KG1 (cell line): ENCODE measurements at regions not wholly inside any gene's neighbourhood (a gene's known extent, or its start where the extent isn't known, plus 50 kb on each side); places are given as distances from the start of the nearest gene placed in this dataset.
A peak's percentile ranks its signal among the peaks of the same experiment; 100 is the strongest.
"Not testable (repeated sequence)": the region's sequence is repeated elsewhere in the genome, so short reads cannot be mapped to it uniquely, and the experiment has no call there.

Experiments
- DNase-seq: peaks from one replicate; lab custom pipeline; 2025; lab: John Stamatoyannopoulos, UW

DNA sequence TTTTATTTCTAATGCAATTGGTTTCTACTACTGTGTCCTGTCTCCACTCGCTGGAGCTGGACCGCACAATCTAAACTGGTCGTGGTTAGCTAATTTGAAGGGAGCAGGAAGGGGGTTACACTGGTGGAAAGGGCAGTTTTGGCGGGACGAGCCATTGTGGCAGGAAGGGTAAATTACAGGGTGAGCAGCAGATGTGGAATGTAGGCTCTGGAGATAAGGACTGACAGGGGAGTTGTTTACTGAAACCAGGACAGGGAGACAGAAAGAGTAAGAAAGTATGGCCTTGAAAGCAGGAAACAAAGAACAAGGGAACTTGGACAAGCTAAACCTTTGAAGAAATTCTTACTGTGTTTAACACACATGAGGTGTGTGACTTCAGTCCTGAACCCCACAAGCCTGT lies 147.8 kb downstream of the ATXN7L3B start:
- DNase-seq: no peak

DNA sequence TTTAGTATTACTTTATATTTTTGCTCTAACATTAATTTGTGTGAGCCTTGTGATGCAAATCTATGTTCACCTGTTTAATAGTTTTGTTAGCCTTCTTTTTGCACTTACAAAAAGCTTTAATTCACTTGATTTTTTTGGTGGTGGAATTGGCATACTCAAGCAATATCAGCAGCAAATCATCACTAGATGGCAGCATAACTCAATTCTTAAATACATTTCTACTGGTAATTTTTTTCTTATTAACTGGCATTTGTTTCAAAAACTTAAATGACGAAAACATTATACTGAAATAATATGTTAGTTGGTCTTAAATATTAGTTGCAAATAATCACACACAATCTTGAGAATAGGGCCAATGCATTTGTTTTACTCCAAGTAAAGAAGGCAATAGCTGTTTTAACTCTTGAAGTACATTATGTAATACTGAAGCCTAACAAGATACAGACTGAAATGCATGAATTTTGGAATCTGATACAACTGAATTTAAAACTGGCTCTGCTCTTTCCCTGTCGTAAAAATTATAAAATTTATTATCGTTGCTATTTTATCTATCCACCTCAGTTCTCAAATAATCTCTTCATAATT lies 151.5 kb downstream of the ATXN7L3B start:
- peak; percentile 30 for DNase-seq

DNA sequence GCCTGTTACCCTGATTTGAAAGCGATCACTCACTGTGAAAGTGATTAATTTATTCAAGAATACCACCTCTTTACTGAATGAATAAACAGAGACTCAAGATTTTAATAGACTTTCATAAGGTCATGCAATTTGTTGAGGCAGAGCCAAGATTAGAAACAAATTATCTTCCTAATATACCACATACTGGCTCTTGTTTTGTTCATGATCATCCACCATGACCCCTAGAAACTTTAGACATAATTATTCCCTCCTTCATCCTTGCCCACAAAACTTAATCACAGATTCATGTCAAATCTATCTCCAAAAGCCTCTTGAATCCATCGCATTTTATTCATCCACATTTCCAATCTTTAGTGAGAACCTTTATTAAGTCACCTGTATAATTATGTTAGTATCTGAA lies 152.3 kb downstream of the ATXN7L3B start:
- DNase-seq: no peak

DNA sequence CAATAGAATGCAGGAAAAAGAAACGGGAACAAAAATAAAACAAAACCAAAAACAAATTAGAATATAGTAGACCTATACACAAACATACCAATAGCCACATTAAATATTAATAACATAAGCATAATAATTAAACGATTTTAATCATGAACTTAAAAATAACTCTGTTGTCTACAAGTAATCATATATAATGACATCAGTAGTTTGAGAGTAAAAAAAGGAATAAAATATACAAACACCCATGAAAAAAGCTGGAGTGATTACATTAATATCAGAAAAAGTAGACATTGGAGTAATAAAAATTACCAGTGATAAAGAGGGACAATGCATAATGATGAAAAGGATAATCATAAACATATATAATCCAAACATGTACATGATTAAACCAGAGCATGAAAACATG lies 181.8 kb downstream of the ATXN7L3B start:
- no peak for DNase-seq

DNA sequence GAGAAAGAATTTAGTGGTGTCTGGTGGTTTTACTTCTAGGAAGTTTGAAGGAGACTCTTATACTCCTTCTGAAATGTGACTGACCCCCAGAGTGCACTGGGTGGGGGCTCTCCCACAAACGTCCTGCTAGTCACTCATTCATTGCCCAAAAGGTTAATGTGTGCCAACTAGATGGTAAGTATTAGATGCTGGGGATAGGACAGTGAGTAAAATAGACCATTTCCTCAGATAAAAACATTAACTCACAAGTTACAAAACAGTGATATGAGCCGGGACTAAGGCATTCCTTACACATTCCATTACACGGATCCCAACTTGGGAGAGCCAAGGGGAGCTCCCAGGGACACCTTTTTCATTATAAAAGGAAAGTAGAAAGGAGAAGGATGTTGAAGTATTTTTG lies 185.1 kb downstream of the ATXN7L3B start:
- no peak for DNase-seq

DNA sequence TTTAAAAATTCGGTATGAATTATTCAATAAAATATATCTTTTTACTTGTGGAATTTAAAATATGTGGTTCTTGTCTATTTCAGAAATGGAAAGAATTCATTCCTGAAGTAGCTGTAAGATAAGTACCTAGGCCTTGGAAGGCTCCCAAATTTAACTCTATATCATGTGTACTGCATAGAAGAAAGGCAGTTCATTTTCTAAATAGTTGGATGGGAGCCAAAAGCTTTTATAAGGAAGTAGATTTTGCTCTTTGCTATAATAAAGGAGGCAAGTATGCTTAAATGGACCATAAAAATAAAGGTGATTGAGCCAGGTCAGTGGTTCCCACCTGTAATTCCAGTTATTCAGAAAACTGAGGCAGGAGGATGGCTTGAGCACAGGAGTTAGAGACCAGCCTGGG lies 187.5 kb downstream of the ATXN7L3B start:
- DNase-seq: no peak

DNA sequence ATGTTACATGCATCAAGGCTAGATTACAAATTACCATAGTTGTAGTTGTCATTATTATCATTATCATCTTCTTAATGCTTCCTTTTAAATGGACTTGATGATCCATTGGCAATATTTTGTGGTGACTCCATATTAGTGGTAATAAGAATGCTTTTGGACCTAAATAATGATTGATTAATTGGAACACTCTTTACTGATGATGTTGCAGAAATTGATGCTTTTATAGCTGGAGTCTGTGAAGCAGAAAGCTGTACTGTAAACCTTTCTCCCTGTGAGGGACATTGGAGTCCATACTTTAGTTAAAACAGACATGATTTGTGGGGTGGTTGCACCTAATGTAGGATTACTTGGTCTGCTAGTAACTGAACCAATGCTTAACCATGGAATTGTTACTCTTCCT lies 190.4 kb downstream of the ATXN7L3B start:
- DNase-seq: no peak

DNA sequence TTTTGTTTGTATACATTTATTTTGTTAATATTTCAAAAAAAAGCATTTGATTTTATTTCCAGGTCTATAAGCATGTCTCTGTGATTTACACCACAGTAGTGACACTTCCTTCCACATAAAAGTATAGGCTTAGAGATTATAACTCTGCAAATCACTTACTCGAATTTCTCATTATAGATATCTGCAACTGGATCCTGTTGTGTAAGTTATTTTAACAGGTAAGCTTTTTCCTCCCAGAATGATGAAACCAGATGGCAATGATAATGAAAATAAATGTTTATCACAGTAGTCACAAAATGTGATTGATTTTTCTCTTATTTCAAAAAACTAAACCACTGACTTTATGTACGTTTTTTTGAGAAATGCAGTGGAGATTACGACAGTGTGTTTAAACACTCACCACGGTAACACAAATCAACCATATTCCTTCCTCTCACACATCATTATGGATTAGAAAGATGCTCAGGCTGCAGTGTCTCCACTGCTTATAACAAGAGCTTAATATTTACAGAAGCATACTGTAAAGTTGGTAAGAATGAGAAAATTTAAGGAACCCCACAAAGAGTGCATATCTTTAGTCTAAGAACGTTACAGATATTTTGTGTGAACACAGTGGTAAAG lies 194.6 kb downstream of the ATXN7L3B start:
- DNase-seq: no peak

DNA sequence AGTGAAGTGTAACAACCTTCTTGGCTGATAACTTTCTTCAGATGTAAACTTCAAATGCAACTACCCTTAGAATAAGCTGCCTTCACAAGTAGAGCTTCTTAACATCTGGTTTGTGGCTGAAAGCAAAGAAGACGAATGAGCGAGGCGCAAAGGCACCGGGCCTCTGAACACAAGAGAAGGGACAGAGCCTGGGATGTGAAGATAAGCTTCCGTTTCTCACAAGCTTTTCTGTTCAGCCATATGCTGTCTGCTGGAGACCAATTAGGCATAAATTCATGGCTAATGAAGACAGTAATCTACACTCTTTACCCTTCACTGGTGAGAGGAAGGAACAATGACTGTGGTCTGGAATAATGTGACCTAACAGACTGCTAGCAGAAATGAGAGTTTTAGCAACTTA lies 195.2 kb downstream of the ATXN7L3B start:
- no peak for DNase-seq

DNA sequence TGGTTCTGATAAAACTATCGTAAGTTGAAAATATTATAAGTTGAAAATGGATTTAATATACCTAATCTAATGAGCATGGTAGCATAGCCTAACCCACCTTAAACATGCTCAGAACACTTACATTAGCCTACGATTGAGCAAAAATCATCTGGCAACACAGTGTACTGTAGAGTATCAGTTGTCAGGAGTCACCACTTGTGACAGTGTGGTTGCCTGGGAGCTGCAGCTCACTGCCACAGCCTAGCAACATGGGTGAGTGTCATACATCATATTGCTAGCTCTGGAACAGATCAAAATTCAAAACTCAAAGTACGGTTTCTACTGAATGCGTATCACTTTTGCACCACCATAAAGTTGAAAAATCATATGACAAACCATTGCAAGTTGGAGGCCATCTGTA lies 203.5 kb downstream of the ATXN7L3B start:
- no peak for DNase-seq

DNA sequence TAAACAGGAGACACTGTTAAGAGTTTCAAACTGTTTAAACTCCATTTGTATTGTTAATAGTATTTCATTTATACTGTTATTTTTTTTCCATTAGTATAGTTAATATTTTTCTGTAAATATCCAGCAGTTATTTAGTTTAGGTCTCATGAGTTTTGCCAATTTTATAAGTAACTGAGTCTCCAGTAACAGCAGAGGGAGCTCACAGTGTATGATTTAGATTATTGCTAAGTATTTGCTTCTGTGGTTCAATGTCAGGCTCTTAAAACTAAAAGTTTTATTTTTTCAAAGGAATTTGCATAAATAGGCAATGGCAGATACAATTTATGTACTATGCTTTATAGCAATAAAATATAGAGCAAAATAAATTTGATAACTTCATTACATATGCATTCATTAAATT lies 209.7 kb downstream of the ATXN7L3B start:
- DNase-seq: no peak

DNA sequence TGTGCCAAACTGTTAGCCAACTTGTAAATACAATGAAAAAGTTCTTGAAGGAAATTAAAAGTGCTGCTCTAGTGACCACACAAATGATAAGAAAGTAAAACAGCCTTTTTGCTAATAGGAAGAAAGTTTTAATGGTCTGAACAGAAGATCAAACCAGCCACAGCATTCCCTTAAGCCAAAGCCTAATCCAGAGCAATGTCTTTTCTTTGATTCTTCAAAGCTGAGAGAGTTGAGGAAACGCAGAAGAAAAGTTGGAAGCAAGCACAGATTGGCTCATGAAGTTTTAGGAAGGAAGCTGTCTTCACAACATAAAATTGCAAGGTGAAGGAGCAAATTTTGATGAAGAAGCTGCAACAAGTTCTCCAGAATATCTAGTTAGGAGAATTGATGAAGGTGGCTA lies 213.8 kb downstream of the ATXN7L3B start:
- DNase-seq: no peak

DNA sequence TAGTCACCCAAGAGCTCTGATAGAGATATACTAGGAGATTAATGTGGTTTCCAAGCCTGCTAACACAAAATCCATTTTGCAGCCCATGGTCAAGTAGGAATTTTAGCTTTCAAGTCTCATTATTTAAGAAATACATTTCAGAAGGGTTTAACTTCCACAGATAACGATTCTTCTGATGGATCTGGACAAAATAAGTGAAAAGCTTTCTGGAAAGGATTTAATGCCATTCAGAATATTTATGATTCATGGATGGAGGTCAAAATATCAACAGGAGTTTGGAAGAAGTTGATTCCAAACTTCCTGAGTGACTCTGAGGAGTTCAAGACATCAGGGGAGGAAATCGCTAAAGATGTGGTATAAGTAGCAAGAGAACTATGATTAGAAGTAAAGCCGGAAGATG lies 214.6 kb downstream of the ATXN7L3B start:
- DNase-seq: no peak

DNA sequence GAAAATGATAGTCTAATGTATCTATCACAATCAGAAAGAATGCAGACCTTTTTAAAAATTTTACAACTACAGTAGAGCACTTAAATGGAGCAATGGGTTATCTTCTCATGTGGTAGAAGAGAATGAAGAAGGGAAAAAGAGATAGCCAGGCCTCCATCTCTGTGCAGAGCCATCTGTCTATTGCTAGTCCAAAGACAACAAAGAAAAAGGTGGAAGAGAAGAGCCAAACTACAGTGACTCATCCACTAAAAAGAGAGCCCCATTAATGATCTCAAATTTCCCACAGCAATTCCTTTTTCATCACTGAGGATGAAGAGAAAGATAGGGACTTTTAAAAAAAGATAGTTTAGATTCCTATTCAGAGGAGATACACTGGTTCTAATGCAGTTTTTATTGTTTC lies 232.9 kb downstream of the ATXN7L3B start:
- DNase-seq: no peak

DNA sequence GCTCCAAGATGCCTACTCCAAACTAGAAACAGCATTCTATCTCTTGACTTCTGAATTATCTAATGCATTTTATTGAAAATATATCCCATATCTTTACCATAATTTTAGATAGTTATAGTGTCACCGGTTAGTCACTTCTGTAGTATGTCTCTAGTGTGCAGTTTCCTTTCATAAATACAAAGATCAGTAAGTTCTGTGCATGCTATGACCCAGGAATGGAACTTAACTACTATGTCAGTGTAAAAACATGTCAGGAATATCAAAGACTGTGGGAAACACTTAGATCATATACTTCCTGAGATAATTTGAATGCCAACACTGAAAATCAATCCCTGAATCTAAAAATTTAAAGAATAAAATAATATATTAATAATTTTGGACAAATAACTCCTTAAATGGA lies 237.6 kb downstream of the ATXN7L3B start:
- DNase-seq: no peak

DNA sequence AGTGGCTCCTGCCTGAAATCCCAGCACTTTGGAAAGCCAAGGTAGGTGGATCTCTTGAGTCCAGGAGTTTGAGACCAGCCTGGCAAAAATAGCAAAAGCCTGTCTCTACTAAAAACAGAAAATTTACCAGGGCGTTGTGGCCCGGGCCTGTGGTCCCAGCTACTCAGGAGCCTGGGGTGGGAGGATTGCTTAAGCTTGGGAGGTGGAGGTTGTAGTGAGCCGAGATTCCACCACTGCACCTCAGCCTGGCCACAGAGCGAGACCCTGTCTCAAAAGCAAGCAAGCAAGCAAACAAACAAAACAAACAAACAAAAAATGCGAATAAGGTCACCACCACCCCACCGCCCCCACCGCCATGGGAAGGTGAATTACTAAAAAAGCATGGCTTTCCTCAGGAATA lies 238.7 kb downstream of the ATXN7L3B start:
- no peak for DNase-seq

DNA sequence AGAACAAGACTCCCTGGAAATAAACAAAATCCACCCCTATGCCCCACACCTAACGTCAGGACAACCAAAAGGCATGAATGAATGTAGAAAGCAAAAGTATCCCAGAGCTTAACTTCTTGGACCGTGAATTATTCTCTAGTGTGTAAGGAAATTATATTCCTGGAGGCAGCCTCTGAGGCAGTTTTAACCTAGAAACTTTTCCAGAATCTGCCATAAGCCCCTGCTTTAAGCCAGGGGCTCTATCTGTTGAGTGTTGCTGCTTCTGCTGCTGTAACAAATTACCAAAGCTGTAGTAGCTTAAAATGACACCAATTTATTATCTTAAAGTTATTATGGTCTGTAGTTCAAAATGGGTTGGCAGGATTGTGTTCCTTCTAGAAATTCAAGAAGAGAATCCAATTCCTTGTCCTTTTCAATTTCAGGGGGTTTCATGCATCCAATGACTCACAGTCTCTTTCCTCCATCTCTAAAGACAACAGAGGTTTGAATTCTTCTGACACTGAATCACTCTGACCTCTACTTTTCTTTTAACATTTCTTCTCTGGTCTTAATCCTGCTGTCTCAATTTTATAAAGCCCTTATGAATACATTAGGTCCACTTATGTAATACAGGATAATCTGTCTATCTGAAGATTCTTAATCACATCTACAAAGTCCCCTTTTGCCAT lies 242.7 kb downstream of the ATXN7L3B start:
- no peak for DNase-seq

DNA sequence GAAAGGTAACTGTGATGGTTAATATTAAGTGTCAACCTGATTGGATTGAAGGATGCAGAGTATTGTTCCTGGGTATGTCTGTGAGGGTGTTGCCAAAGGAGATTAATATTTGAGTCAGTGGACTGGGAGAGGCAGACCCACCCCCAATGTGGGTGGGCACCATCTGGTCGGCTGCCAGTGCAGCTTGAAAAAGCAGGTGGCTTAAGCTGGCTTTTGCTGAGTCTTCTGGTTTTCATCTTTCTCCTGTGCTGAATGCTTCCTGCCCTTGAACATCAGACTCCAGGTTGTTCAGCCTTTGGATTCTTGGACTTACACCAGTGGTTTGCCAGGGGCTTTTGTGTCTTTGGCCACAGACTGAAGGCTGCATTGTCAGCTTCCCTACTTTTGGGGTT lies 243.2 kb downstream of the ATXN7L3B start:
- not testable (repeated sequence) for DNase-seq

DNA sequence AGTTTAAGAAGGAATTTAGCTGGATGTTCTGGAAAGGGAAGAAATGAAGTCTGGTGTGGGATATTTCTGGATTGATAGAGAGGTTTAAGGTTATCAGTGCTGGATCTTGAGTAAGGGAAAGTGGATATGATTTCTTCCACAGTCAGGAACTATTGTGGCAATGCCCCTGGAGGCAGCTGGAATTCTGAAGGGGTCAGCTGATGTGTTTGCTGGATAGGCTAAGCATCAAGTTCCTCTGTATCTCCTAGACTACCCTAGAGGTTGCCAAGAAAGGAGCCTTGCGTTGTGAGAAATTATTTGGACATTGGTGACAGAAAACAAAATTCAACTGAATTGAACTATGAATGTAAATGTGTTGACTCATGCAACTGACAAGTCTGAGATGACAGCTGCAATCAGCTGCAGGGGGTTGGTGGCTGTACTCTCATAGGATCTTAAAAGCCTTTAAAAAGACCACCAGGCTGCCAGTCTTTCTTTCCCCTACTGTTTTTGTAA lies 244.4 kb downstream of the ATXN7L3B start:
- DNase-seq: no peak

DNA sequence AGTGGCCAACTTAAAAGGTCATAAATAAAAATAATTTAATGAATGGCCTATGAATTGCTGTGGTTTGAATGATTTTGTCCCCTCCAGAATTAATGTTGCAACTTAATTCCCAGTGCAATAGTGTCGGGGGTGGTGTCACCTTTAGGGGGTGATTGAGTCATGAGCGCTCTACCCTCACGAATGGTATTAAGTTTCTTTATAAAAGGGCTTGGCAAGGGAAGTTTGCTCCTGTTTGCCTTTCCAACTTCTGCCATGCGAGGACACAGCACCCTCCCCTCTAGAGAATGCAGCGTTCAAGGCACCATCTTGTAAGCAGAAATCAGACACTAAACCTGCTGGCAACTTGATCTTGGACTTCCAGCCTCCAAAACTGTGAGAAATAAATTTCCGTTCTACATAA lies 253.3 kb downstream of the ATXN7L3B start:
- no peak for DNase-seq

DNA sequence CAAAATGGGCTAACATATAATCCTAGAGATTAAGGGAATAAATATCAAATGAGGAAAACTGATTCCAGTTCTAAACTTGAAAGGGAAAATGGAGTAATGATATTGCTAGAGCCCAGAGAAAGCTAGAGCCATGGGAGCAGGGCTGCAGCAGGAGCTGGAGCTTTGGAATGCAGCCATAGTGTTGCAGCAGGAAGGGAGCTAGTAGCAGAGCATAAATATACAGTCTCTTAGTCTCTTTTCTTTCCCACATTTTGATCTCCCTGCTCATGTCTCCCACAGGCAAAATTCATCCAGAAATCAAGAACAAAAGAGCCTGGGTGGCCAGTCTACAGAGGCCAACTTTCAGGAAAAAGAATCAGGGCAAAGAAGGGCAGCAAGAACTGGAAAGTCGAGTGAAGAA lies 253.7 kb downstream of the ATXN7L3B start:
- DNase-seq: no peak

DNA sequence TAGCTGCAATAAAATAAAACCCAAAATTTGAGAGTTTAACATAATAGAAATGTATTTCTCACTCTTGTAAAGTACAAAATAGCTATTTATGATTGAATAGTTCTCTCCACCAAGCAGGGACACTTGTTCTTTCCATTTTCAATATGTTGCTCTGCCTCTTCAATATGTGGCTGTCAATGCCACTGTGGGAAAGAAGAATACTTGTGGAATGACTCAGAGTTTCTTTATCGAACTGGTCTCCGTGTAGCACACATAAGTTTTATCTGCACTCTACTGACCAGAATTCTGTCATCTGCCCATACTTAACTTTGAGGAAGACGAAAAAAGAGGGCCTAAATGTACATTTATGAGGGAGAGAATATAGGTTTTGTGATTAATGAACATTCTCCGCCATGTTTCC lies 256.9 kb downstream of the ATXN7L3B start:
- DNase-seq: no peak

DNA sequence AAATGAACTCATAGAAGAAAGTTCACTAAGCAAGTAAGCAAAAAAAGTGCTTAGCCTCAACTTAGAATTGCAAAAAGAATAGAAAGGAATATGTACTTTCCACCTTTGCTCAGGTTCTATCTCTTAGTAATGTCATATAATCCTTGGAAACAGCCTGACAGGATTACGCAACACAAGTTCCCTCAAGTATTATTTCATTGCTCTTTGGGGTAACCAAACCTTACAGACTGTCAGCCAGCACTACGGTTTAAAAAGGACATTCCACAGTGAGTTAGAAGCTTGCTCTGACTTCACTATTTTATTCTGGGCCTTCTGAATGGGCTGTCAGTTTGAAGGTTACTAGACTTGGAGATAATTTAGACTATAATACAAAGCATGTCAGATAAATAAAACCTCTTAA lies 264.0 kb downstream of the ATXN7L3B start:
- no peak for DNase-seq
